GM12878 (cell line): ENCODE measurements at regions not wholly inside any gene's neighbourhood (a gene's known extent, or its start where the extent isn't known, plus 50 kb on each side); places are given as distances from the start of the nearest gene placed in this dataset.

Experiments used
- ATAC-seq: fragments of 200-7000 bp; cut with Tn5 transposase; 3 replicates; pipeline ENCODE4 v1.9.1; 2020; ENCODE audit warnings: mild to moderate bottlenecking, moderate library complexity
- BruUV-seq: library from RNA; stranded (reverse); fragments of 400-500 nt; replicated peaks from 2 replicates; lab custom pipeline; 2021; lab: Mats Ljungman, UMichigan
- CTCF ChIA-PET: fragments of 300-600 bp; sonication (Branson Sonifier 250); formaldehyde crosslinking; extraction: SDS; loops from one replicate; lab custom pipeline; 2021; ENCODE audit warnings: inconsistent platforms; lab: Yijun Ruan, JAX
- POLR2A ChIA-PET: fragments of 350-600 bp; formaldehyde crosslinking; extraction: SDS; loops from one replicate; lab custom pipeline; 2021; ENCODE audit warnings: inconsistent platforms; lab: Charles Lee
- RAD21 ChIA-PET: fragments of 300-600 bp; sonication (Branson Sonifier 250); formaldehyde crosslinking; loops from one replicate; lab custom pipeline; 2023; ENCODE audit warnings: antibody characterized with exemption; ENCODE audit not compliant: unreplicated experiment; lab: Charles Lee
- SMC1A ChIA-PET: fragments of 300-600 bp; sonication (Branson Sonifier 250); formaldehyde crosslinking; loops from one replicate; lab custom pipeline; 2023; ENCODE audit not compliant: unreplicated experiment, uncharacterized antibody; lab: Charles Lee
- DNase-seq: peaks from one replicate; pipeline ENCODE4 v3.0.0-alpha.2; 2011; ENCODE audit warnings: low read depth, low spot score
- FAIRE-seq: peaks from 3 replicates; lab custom pipeline; 2011; peaks lifted over from hg19 to GRCh38; lab: Jason Lieb, UNC
- H2AFZ ChIP-seq: 2 replicates; pipeline ENCODE4 v1.6.0; 2011; ENCODE audit warnings: low read depth, low read length, control low read depth; ENCODE audit not compliant: control insufficient read depth
- H3K27ac ChIP-seq: 2 replicates; pipeline ENCODE4 v1.5.1; 2011; ENCODE audit warnings: control low read depth; ENCODE audit not compliant: control insufficient read depth, insufficient read depth
- H3K27me3 ChIP-seq, 2 experiments: replicated peaks in 1 of 2; 2 replicates each; pipeline versions ENCODE4 v1.6.0 to v1.6.1; 2011; ENCODE audit warnings: low read length in 1 of 2; ENCODE audit not compliant: control insufficient read depth in 2 of 2, insufficient read depth in 2 of 2
- H3K36me3 ChIP-seq, 2 experiments: 2 replicates each; pipeline ENCODE4 v1.5.1; 2011; ENCODE audit warnings: low read length in 1 of 2; ENCODE audit not compliant: control insufficient read depth in 2 of 2, insufficient read depth in 2 of 2
- H3K4me1 ChIP-seq: 2 replicates; pipeline ENCODE4 v1.6.1; 2011; ENCODE audit warnings: mild to moderate bottlenecking, low read length, moderate library complexity, mixed read lengths; ENCODE audit not compliant: control insufficient read depth, insufficient read depth
- H3K4me2 ChIP-seq: 2 replicates; pipeline ENCODE4 v1.6.0; 2011; ENCODE audit warnings: control low read depth; ENCODE audit not compliant: control insufficient read depth, insufficient read depth
- H3K4me3 ChIP-seq: fragments of 200-600 bp; sonication (generic); 2 replicates; pipeline ENCODE4 v1.5.1; 2016
- H3K79me2 ChIP-seq: 2 replicates; pipeline ENCODE4 v1.6.0; 2011; ENCODE audit warnings: low read length; ENCODE audit not compliant: control insufficient read depth, insufficient read depth
- H3K9ac ChIP-seq: 2 replicates; pipeline ENCODE4 v1.8.0; 2011; ENCODE audit warnings: low read length, control low read depth, mixed read lengths; ENCODE audit not compliant: control insufficient read depth, insufficient read depth
- H3K9me3 ChIP-seq: replicated peaks from 3 replicates; pipeline ENCODE4 v1.5.1; 2011; ENCODE audit warnings: mild to moderate bottlenecking, low read length; ENCODE audit not compliant: control insufficient read depth, insufficient read depth
- H4K20me1 ChIP-seq: 2 replicates; pipeline ENCODE4 v1.6.0; 2011; ENCODE audit not compliant: control insufficient read depth, insufficient read depth
- BCL11A ChIP-seq: IDR thresholded peaks from 2 replicates; pipeline ENCODE4 v1.6.1; 2011; ENCODE audit warnings: low read depth, low read length
- CREB1 ChIP-seq: IDR thresholded peaks from 2 replicates; pipeline ENCODE4 v1.6.1; 2012; ENCODE audit warnings: low read depth, mild to moderate bottlenecking, inconsistent platforms
- DPF2 ChIP-seq: fragments of 450-650 bp; IDR thresholded peaks from 2 replicates; pipeline ENCODE4 v1.6.1; 2017; ENCODE audit warnings: mild to moderate bottlenecking
- NRF1 ChIP-seq: conservative IDR thresholded peaks from 2 replicates; pipeline ENCODE4 v1.6.1; 2011; ENCODE audit warnings: mild to moderate bottlenecking, low read depth, low read length, improper control_type of control experiment
- RBBP5 ChIP-seq: fragments of 200-600 bp; sonication (generic); conservative IDR thresholded peaks from 2 replicates; pipeline ENCODE4 v1.6.1; 2016
- WGBS: methylation state at CpG from one replicate; pipeline ENCODE4 v1.1.6; 2016; ENCODE audit warnings: low lambda C conversion rate; ENCODE audit not compliant: insufficient replicate concordance, insufficient coverage; ENCODE audit errors: missing lambda C conversion rate; 5-methylcytosine and 5-hydroxymethylcytosine counted together
- in situ Hi-C: fragments of 300-500 bp; cut with MboI; formaldehyde crosslinking; loops from 9 replicates; pipeline ENCODE4 v1.14.3; 2018; ENCODE audit warnings: mixed read lengths
- intact Hi-C: fragments of 100-400 bp; cut with micrococcal nuclease; formaldehyde crosslinking; loops from one replicate; pipeline ENCODE4 v1.14.2; 2022; ENCODE audit not compliant: unreplicated experiment
- TF ChIP-seq, protein P1 (sequence below): fragments of 450-650 bp; IDR thresholded peaks from 2 replicates; pipeline ENCODE4 v1.6.1; 2018; ENCODE audit warnings: mild to moderate bottlenecking, low read depth, moderate library complexity; ENCODE audit not compliant: partially characterized antibody

DNA sequence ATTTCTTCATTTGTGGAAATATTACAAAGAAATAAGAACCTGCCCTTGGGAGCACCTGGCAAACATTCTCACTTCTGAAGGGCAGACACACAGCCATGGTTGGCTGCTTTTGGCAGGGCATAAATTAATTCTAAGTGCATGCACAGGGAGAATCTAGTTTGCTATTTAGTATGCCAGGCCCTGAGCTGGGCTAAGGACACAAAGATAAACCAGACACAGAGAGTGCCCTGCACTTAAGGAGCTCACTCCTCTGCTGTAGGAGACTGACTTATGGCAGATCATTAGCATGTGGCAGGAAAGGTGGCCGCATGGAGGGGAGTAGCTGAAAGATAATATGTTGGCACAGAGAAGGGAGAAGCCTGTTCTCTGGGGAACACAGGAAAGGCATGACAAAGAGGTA lies 367.0 kb downstream of the LPIN1 start (continued):
- TF ChIP-seq, protein P1, sequence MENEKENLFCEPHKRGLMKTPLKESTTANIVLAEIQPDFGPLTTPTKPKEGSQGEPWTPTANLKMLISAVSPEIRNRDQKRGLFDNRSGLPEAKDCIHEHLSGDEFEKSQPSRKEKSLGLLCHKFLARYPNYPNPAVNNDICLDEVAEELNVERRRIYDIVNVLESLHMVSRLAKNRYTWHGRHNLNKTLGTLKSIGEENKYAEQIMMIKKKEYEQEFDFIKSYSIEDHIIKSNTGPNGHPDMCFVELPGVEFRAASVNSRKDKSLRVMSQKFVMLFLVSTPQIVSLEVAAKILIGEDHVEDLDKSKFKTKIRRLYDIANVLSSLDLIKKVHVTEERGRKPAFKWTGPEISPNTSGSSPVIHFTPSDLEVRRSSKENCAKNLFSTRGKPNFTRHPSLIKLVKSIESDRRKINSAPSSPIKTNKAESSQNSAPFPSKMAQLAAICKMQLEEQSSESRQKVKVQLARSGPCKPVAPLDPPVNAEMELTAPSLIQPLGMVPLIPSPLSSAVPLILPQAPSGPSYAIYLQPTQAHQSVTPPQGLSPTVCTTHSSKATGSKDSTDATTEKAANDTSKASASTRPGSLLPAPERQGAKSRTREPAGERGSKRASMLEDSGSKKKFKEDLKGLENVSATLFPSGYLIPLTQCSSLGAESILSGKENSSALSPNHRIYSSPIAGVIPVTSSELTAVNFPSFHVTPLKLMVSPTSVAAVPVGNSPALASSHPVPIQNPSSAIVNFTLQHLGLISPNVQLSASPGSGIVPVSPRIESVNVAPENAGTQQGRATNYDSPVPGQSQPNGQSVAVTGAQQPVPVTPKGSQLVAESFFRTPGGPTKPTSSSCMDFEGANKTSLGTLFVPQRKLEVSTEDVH: no peak
- TF ChIP-seq DPF2: no peak
- TF ChIP-seq, all 136 proteins: peak for 0

DNA sequence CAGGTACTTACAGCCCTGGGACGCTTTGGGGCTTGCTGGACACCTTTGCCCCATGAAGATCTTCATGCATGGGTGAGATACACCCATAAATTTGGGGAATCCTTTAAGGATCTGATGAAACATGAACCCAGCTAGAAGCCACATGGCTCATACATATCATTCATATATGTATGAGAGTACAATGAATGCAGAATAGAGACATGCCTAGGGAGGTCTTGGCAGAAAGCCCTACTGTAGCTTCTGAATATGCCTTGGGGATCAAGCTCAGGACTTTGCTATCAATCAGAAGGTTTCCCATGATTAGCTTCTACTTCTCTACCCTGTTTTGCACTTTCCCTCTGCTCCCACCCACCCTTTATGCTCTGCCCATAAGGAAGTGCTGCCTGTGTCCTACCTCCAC lies 368.4 kb downstream of the LPIN1 start:
- in situ Hi-C loops: no loop called here
- ChIA-PET CTCF (interaction anchor here (1.2 to 1.7 kb wide), 4 partner anchors 11 to 319 kb away, joined by 3 to 4 read pairs (median 4); no protein-coding TSS in a partner anchor), SMC1A (interaction anchor here (0.8 to 1.9 kb wide), 8 partner anchors 20 to 602 kb away, joined by 3 to 6 read pairs (median 4); partner anchors contain the start of gene TRIB2), RAD21 (interaction anchor here (0.9 to 2.2 kb wide), 4 partner anchors 41 to 248 kb away, joined by 3 to 5 read pairs (median 4); no protein-coding TSS in a partner anchor)
- 0% methylated on average over 1 of the region's 1 CpG for WGBS
- DNase-seq (no peak), ATAC-seq (no peak)
- no peaks in the 10 kb centered on the region for H4K20me1 ChIP-seq
- no peaks in the 10 kb centered on the region for H3K9me3 ChIP-seq
- H3K36me3 ChIP-seq: no peaks in the 10 kb centered on the region; a peak in 1 of 4 replicates
- no peak overlapping the region for H3K27ac ChIP-seq
- H2AFZ ChIP-seq: no peak overlapping the region
- TF ChIP-seq RBBP5: no peak
- TF ChIP-seq CREB1: no peak
- TF ChIP-seq BCL11A: no peak
- no peak for TF ChIP-seq NRF1
- TF ChIP-seq, all 136 proteins: peak for 0
- Histone ChIP-seq H3K4me1 (peaks cover 22% of the 10 kb centered on the region), H3K79me2 (no peaks in the 10 kb centered on the region), H3K4me3 (no peak overlapping the region), H3K27me3 (no peaks in the 10 kb centered on the region), H3K4me2 (no peak overlapping the region), H3K9ac (no peak overlapping the region)
- FAIRE-seq: no peak
- BruUV-seq: no TSS peak
- intact Hi-C loops: loop anchor here (5.0 kb wide), 1 partner anchor 248 kb away; no protein-coding TSS in a partner anchor
- POLR2A ChIA-PET: interaction anchor here (0.7 to 1.2 kb wide), 2 partner anchors 18 to 247 kb away, joined by 3 read pairs; no protein-coding TSS in a partner anchor
